ENCODE measurements at regions not wholly inside any gene's neighbourhood (a gene's known extent, or its start where the extent isn't known, plus 50 kb on each side); places are given as distances from the start of the nearest gene placed in this dataset.

- no peak for DNase-seq (ENCODE audit: low read depth in 2 of 2)
These were observed 125.1 kb upstream of the FAM204A start for GRCh38 chr10:118467200-118467599.

- DNase-seq (ENCODE audit: low read depth in 2 of 2) = no peak
These were observed 123.3 kb upstream of the FAM204A start for GRCh38 chr10:118465300-118465874.

GRCh38 chr10:118463740-118464139 is 121.6 kb upstream of the FAM204A start:
- no peak for DNase-seq (ENCODE audit: low read depth in 2 of 2)

- DNase-seq (ENCODE audit: low read depth in 2 of 2) = no peak
These were observed 120.3 kb upstream of the FAM204A start for GRCh38 chr10:118462401-118462800.

- peak; percentile 19 to 25 for DNase-seq (ENCODE audit: low read depth in 2 of 2)
These were observed 117.6 kb upstream of the FAM204A start for GRCh38 chr10:118459642-118460193.

- no peak for DNase-seq (ENCODE audit: low read depth in 2 of 2)
These were observed 117.0 kb upstream of the FAM204A start for GRCh38 chr10:118458957-118459641.

- no peak for DNase-seq (ENCODE audit: low read depth in 2 of 2)
These were observed 115.8 kb upstream of the FAM204A start for GRCh38 chr10:118457824-118458428.

- DNase-seq (ENCODE audit: low read depth in 2 of 2) = no peak
These were observed 113.1 kb upstream of the FAM204A start for GRCh38 chr10:118455181-118455695.

GRCh38 chr10:118454211-118454610 is 112.1 kb upstream of the FAM204A start:
- DNase-seq (ENCODE audit: low read depth in 2 of 2) = no peak

- DNase-seq (ENCODE audit: low read depth in 2 of 2) = no peak
These were observed 110.0 kb upstream of the FAM204A start for GRCh38 chr10:118452098-118452497.

- DNase-seq (ENCODE audit: low read depth in 2 of 2) = no peak
These were observed 107.4 kb upstream of the FAM204A start for GRCh38 chr10:118449521-118449920.

- DNase-seq (ENCODE audit: low read depth in 2 of 2) = no peak
These were observed 106.6 kb upstream of the FAM204A start for GRCh38 chr10:118448744-118449143.

GRCh38 chr10:118447478-118448270 is 105.5 kb upstream of the FAM204A start:
- no peak for DNase-seq (ENCODE audit: low read depth in 2 of 2)

GRCh38 chr10:118445535-118445934 is 103.4 kb upstream of the FAM204A start:
- DNase-seq (ENCODE audit: low read depth in 2 of 2) = no peak

- DNase-seq (ENCODE audit: low read depth in 2 of 2) = no peak
These were observed 101.9 kb upstream of the FAM204A start for GRCh38 chr10:118444069-118444468.

- no peak for DNase-seq (ENCODE audit: low read depth in 2 of 2)
These were observed 99.9 kb upstream of the FAM204A start for GRCh38 chr10:118442032-118442431.

- DNase-seq (ENCODE audit: low read depth in 2 of 2) = no peak
These were observed 97.7 kb upstream of the FAM204A start for GRCh38 chr10:118439824-118440223.

- DNase-seq (ENCODE audit: low read depth in 2 of 2) = no peak
These were observed 94.6 kb upstream of the FAM204A start for GRCh38 chr10:118436742-118437141.

GRCh38 chr10:118430190-118430589 is 88.1 kb upstream of the FAM204A start:
- DNase-seq (ENCODE audit: low read depth in 2 of 2) = no peak

GRCh38 chr10:118423800-118424442 is 81.8 kb upstream of the FAM204A start:
- peak; percentile 22 to 54 for DNase-seq (ENCODE audit: low read depth in 2 of 2)

GRCh38 chr10:118422241-118422640 is 80.1 kb upstream of the FAM204A start:
- no peak for DNase-seq (ENCODE audit: low read depth in 2 of 2)
